ENCODE measurements at regions not wholly inside any gene's neighbourhood (a gene's known extent, or its start where the extent isn't known, plus 50 kb on each side); places are given as distances from the start of the nearest gene placed in this dataset.
"Not testable (repeated sequence)": the region's sequence is repeated elsewhere in the genome, so short reads cannot be mapped to it uniquely, and the experiment has no call there.

DNA sequence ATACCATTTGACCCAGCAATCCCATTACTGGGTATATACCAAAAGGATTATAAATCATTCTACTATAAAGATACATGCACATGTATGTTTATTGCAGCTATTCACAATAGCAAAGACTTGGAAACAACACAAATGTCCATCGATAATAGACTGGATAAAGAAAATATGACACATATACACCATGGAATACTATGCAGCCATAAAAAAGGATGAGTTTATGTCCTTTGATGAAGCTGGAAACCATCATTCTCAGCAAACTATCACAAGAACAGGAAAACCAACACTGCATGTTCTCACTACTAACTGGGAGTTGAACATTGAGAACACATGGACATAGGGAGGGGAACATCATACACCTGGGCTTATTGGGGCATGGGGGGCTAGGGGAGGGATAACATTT is 991.8 kb downstream of the SLC16A7 start:
- H3K9me3 ChIP-seq (replicated peaks; ENCODE audit: control insufficient read depth, insufficient read depth, low read depth, low read length); H3K36me3 ChIP-seq (ENCODE audit: control insufficient read depth, insufficient read depth, low read length); H3K9me1 ChIP-seq (ENCODE audit: control insufficient read depth, insufficient read depth, low read length); H3K27ac ChIP-seq (ENCODE audit: extremely low read depth, low read depth, low read length); FAIRE-seq; in situ Hi-C loops (cut with MboI); intact Hi-C loops (cut with micrococcal nuclease); DNase-seq (ENCODE audit: extremely low read depth in 1 of 4, low spot score in 3 of 4); H3K27me3 ChIP-seq (ENCODE audit: control insufficient read depth in 2 of 2, insufficient read depth in 2 of 2, low read length in 2 of 2); H3K4me2 ChIP-seq (ENCODE audit: insufficient read depth, low read length); H4K20me1 ChIP-seq (replicated peaks; ENCODE audit: control insufficient read depth, insufficient read depth, low read length); POLR2A ChIA-PET; H3K9ac ChIP-seq (ENCODE audit: insufficient read depth in 1 of 2, low read depth in 2 of 2, low read length in 2 of 2); H3K4me3 ChIP-seq; H3K79me2 ChIP-seq (ENCODE audit: control insufficient read depth, insufficient read depth, low read length); H3K4me1 ChIP-seq (replicated peaks in 1 of 2; ENCODE audit: control insufficient read depth in 2 of 2, insufficient read depth in 2 of 2, low read length in 2 of 2); H2AFZ ChIP-seq (ENCODE audit: low read depth, low read length); BruUV-seq (replicated peaks); CTCF ChIA-PET (ENCODE audit: low intra/inter-chr PET ratio); ATAC-seq: not testable (repeated sequence)
- peak; percentile 58 for TF ChIP-seq ZNF146 (CRISPR knock-in tag; IDR thresholded peaks at IDR 0.05; ENCODE audit: unreplicated experiment)
- 0% methylated on average over 1 of the region's 1 CpG for WGBS (ENCODE audit: insufficient coverage, low coverage, missing lambda C conversion rate)

DNA sequence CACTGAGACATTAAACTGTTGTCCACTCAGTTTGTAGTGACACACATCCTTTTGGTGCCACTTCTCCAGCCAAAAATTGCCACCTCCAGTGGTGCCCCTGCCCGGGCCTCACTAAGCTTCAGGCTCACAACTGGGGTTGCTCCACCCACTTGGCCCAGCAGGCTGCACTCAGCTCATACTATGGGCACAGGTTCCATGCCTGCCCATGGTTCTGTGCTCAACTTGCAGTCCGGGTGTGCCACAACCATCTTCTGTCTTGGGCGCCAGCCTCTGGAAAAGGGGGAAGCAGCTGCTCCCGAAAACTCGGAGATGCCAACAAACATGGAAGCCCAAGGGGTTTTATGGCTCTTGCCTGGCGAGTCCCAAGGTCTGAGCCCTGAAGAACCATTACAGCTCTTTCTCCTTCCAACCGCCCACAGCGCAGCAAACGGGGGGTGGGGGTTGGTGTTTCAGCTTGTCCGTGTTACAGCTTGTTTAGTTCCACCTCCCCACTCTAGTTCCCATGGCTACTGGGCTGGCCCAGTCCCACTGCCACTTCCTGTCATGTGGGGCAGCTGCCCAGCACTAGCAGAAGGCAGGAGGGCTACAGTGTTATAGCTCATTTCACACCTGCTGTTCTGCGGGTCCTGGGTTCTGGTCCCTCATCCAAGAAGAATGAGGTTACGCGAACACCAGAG is 998.3 kb downstream of the SLC16A7 start:
- in situ Hi-C loops (cut with MboI) = no loop called here
- no peaks in the 10 kb centered on the region for H3K9me1 ChIP-seq (ENCODE audit: control insufficient read depth, insufficient read depth, low read length)
- H3K9me3 ChIP-seq (replicated peaks; ENCODE audit: control insufficient read depth, insufficient read depth, low read depth, low read length) = no peaks in the 10 kb centered on the region
- no peak for DNase-seq (ENCODE audit: extremely low read depth in 1 of 4, low spot score in 3 of 4)
- no peak overlapping the region for H2AFZ ChIP-seq (ENCODE audit: low read depth, low read length)
- no peaks in the 10 kb centered on the region for H3K79me2 ChIP-seq (ENCODE audit: control insufficient read depth, insufficient read depth, low read length)
- no peak for FAIRE-seq
- no peak overlapping the region for H3K9ac ChIP-seq (ENCODE audit: insufficient read depth in 1 of 2, low read depth in 2 of 2, low read length in 2 of 2)
- H3K27ac ChIP-seq (ENCODE audit: extremely low read depth, low read depth, low read length) = no peak overlapping the region
- H3K4me1 ChIP-seq (replicated peaks in 1 of 2; ENCODE audit: control insufficient read depth in 2 of 2, insufficient read depth in 2 of 2, low read length in 2 of 2) = no peaks in the 10 kb centered on the region
- no peak overlapping the region for H3K4me3 ChIP-seq
- CTCF ChIA-PET (ENCODE audit: low intra/inter-chr PET ratio) = no interaction called here
- H3K36me3 ChIP-seq (ENCODE audit: control insufficient read depth, insufficient read depth, low read length) = no peaks in the 10 kb centered on the region
- WGBS (ENCODE audit: insufficient coverage, low coverage, missing lambda C conversion rate) = 5% methylated on average over 13 of the region's 13 CpGs
- H4K20me1 ChIP-seq (replicated peaks; ENCODE audit: control insufficient read depth, insufficient read depth, low read length) = no peaks in the 10 kb centered on the region
- POLR2A ChIA-PET = no interaction called here
- H3K4me2 ChIP-seq (ENCODE audit: insufficient read depth, low read length) = no peak overlapping the region
- no peaks in the 10 kb centered on the region for H3K27me3 ChIP-seq (ENCODE audit: control insufficient read depth in 2 of 2, insufficient read depth in 2 of 2, low read length in 2 of 2)
- ATAC-seq = no peak
- intact Hi-C loops (cut with micrococcal nuclease) = no loop called here
- no TSS peak for BruUV-seq (replicated peaks)
- TF ChIP-seq, protein P1, sequence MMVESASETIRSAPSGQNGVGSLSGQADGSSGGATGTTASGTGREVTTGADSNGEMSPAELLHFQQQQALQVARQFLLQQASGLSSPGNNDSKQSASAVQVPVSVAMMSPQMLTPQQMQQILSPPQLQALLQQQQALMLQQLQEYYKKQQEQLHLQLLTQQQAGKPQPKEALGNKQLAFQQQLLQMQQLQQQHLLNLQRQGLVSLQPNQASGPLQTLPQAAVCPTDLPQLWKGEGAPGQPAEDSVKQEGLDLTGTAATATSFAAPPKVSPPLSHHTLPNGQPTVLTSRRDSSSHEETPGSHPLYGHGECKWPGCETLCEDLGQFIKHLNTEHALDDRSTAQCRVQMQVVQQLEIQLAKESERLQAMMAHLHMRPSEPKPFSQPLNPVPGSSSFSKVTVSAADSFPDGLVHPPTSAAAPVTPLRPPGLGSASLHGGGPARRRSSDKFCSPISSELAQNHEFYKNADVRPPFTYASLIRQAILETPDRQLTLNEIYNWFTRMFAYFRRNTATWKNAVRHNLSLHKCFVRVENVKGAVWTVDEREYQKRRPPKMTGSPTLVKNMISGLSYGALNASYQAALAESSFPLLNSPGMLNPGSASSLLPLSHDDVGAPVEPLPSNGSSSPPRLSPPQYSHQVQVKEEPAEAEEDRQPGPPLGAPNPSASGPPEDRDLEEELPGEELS (CRISPR knock-in tag; IDR thresholded peaks at IDR 0.05; ENCODE audit: borderline replicate concordance) = no peak
- no peak for TF ChIP-seq NCOR1 (IDR thresholded peaks at IDR 0.05)
- no peak for TF ChIP-seq ARNT (IDR thresholded peaks at IDR 0.05)
- no peak for TF ChIP-seq PTTG1 (tag; IDR thresholded peaks at IDR 0.05; ENCODE audit: low read depth)
- no peak for TF ChIP-seq MTA1 (IDR thresholded peaks at IDR 0.05; ENCODE audit: borderline replicate concordance)
- TF ChIP-seq, protein P2, sequence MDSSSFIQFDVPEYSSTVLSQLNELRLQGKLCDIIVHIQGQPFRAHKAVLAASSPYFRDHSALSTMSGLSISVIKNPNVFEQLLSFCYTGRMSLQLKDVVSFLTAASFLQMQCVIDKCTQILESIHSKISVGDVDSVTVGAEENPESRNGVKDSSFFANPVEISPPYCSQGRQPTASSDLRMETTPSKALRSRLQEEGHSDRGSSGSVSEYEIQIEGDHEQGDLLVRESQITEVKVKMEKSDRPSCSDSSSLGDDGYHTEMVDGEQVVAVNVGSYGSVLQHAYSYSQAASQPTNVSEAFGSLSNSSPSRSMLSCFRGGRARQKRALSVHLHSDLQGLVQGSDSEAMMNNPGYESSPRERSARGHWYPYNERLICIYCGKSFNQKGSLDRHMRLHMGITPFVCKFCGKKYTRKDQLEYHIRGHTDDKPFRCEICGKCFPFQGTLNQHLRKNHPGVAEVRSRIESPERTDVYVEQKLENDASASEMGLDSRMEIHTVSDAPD (CRISPR knock-in tag; IDR thresholded peaks at IDR 0.05) = no peak
- TF ChIP-seq, protein P3, sequence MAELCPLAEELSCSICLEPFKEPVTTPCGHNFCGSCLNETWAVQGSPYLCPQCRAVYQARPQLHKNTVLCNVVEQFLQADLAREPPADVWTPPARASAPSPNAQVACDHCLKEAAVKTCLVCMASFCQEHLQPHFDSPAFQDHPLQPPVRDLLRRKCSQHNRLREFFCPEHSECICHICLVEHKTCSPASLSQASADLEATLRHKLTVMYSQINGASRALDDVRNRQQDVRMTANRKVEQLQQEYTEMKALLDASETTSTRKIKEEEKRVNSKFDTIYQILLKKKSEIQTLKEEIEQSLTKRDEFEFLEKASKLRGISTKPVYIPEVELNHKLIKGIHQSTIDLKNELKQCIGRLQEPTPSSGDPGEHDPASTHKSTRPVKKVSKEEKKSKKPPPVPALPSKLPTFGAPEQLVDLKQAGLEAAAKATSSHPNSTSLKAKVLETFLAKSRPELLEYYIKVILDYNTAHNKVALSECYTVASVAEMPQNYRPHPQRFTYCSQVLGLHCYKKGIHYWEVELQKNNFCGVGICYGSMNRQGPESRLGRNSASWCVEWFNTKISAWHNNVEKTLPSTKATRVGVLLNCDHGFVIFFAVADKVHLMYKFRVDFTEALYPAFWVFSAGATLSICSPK (IDR thresholded peaks at IDR 0.05; ENCODE audit: borderline replicate concordance) = no peak
- no peak for TF ChIP-seq CBFA2T3 (IDR thresholded peaks at IDR 0.05)
- TF ChIP-seq ZNF354B (CRISPR knock-in tag; IDR thresholded peaks at IDR 0.05) = no peak
- TF ChIP-seq PHF8 (IDR thresholded peaks at IDR 0.05; ENCODE audit: borderline replicate concordance, low read length) = no peak
- no peak for TF ChIP-seq TAF9B (IDR thresholded peaks at IDR 0.05; ENCODE audit: partially characterized antibody)

Measured in K562 (cell line).